ENCODE measurements at regions not wholly inside any gene's neighbourhood (a gene's known extent, or its start where the extent isn't known, plus 50 kb on each side); places are given as distances from the start of the nearest gene placed in this dataset.

DNA sequence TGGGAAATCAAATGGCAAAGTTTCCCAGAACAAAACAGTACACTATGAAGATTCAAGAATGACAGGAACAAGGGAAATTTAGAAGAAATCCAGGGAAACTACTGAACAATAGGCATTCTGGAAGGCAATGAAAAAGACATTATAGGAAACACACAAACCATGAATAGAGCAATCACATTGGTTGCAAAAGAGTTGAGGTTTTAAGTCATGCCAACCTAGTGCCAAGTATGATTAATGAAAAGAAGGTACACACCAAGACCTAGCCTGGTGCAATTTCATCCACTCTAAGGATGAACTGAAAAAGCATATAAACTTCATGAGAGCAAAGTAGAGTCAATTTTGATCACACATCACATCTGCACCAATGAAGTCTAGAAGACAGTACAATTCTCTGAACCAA, 326.9 kb downstream of the PDHA2 start:
- TF ChIP-seq GABPA (IDR thresholded peaks at IDR 0.05; ENCODE audit: low read depth) (no peak), REST (IDR thresholded peaks at IDR 0.05; ENCODE audit: insufficient replicate concordance, low read depth) (no peak), POLR2AphosphoS5 (IDR thresholded peaks at IDR 0.05; ENCODE audit: low read depth) (no peak), SPI1 (IDR thresholded peaks at IDR 0.05; ENCODE audit: borderline replicate concordance, low read depth) (no peak), CTCF (IDR thresholded peaks at IDR 0.05; ENCODE audit: insufficient read depth, low read length) (no peak)
- H3K27me3 ChIP-seq (ENCODE audit: insufficient read depth, poor library complexity, severe bottlenecking) = no peaks in the 10 kb centered on the region
- H3K27ac ChIP-seq (replicated peaks) = no peak overlapping the region

GRCh38 chr4:96170198-96170597, 330.3 kb downstream of the PDHA2 start:
- TF ChIP-seq POLR2AphosphoS5 (IDR thresholded peaks at IDR 0.05; ENCODE audit: low read depth) (no peak), GABPA (IDR thresholded peaks at IDR 0.05; ENCODE audit: low read depth) (no peak), REST (IDR thresholded peaks at IDR 0.05; ENCODE audit: insufficient replicate concordance, low read depth) (no peak), CTCF (IDR thresholded peaks at IDR 0.05; ENCODE audit: insufficient read depth, low read length) (no peak), SPI1 (IDR thresholded peaks at IDR 0.05; ENCODE audit: borderline replicate concordance, low read depth) (no peak)
- DNase-seq (ENCODE audit: low read depth in 1 of 2, low spot score in 1 of 2) = no peak
- Histone ChIP-seq H3K4me3 (replicated peaks; ENCODE audit: insufficient read depth, low read length) (no peak overlapping the region), H3K27me3 (ENCODE audit: insufficient read depth, poor library complexity, severe bottlenecking) (no peaks in the 10 kb centered on the region), H3K27ac (replicated peaks) (no peak overlapping the region)

More for the DNA sequence above, 326.9 kb downstream of the PDHA2 start:
- no peak overlapping the region for H3K4me3 ChIP-seq (replicated peaks; ENCODE audit: insufficient read depth, low read length)
- no peak for DNase-seq (ENCODE audit: low read depth in 1 of 2, low spot score in 1 of 2)

GRCh38 chr4:96173756-96174155, 333.9 kb downstream of the PDHA2 start:
- no peak overlapping the region for H3K4me3 ChIP-seq (replicated peaks; ENCODE audit: insufficient read depth, low read length)
- no peak overlapping the region for H3K27ac ChIP-seq (replicated peaks)
- H3K27me3 ChIP-seq (ENCODE audit: insufficient read depth, poor library complexity, severe bottlenecking) = no peaks in the 10 kb centered on the region
- TF ChIP-seq CTCF (IDR thresholded peaks at IDR 0.05; ENCODE audit: insufficient read depth, low read length) (no peak), GABPA (IDR thresholded peaks at IDR 0.05; ENCODE audit: low read depth) (no peak), SPI1 (IDR thresholded peaks at IDR 0.05; ENCODE audit: borderline replicate concordance, low read depth) (no peak), POLR2AphosphoS5 (IDR thresholded peaks at IDR 0.05; ENCODE audit: low read depth) (no peak), REST (IDR thresholded peaks at IDR 0.05; ENCODE audit: insufficient replicate concordance, low read depth) (no peak)
- no peak for DNase-seq (ENCODE audit: low read depth in 1 of 2, low spot score in 1 of 2)

Data from HL-60 (cell line).